HCT116 (cell line): ENCODE measurements at regions not wholly inside any gene's neighbourhood (a gene's known extent, or its start where the extent isn't known, plus 50 kb on each side); places are given as distances from the start of the nearest gene placed in this dataset.

Experiments used
- ELF1 ChIP-seq: IDR thresholded peaks from 2 replicates; pipeline ENCODE4 v1.6.1; 2012; ENCODE audit warnings: low read depth, borderline replicate concordance
- EZH2 ChIP-seq: fragments of 200-600 bp; sonication (generic); IDR thresholded peaks from 2 replicates; pipeline ENCODE4 v1.6.1; 2017; ENCODE audit warnings: antibody characterized with exemption, mixed run types
- EZH2phosphoT487 ChIP-seq: fragments of 200-600 bp; IDR thresholded peaks from 2 replicates; pipeline ENCODE4 v1.6.1; 2018; ENCODE audit warnings: antibody characterized with exemption, borderline replicate concordance
- POLR2A ChIP-seq: IDR thresholded peaks from 2 replicates; pipeline ENCODE4 v1.7.0; 2011; ENCODE audit warnings: borderline replicate concordance; ENCODE audit not compliant: insufficient read depth, insufficient read length; ENCODE audit errors: extremely low read depth
- POLR2AphosphoS5 ChIP-seq: IDR thresholded peaks from 2 replicates; pipeline ENCODE4 v1.6.1; 2011; ENCODE audit warnings: mild to moderate bottlenecking, low read depth, low read length, moderate library complexity
- TCF7L2 ChIP-seq: IDR thresholded peaks from 2 replicates; pipeline ENCODE4 v1.7.0; 2011; ENCODE audit warnings: borderline replicate concordance, inconsistent platforms; ENCODE audit not compliant: insufficient read depth, insufficient read length; ENCODE audit errors: extremely low read depth
- TF ChIP-seq, protein P1 (sequence below), 3 experiments: fragments of 200-600 bp in 1 of 3; sonication (generic) in 1 of 3; IDR thresholded peaks in 2 of 3; conservative IDR thresholded peaks in 1 of 3; 2 replicates each; pipeline ENCODE4 v1.5.1; 2012 to 2017; ENCODE audit warnings: low read depth in 2 of 3, low read length in 2 of 3, antibody characterized with exemption in 1 of 3, borderline replicate concordance in 1 of 3, control low read depth in 1 of 3, mild to moderate bottlenecking in 1 of 3, mixed read lengths in 1 of 3, mixed run types in 1 of 3, moderate library complexity in 1 of 3; ENCODE audit not compliant: insufficient read depth in 1 of 3

DNA sequence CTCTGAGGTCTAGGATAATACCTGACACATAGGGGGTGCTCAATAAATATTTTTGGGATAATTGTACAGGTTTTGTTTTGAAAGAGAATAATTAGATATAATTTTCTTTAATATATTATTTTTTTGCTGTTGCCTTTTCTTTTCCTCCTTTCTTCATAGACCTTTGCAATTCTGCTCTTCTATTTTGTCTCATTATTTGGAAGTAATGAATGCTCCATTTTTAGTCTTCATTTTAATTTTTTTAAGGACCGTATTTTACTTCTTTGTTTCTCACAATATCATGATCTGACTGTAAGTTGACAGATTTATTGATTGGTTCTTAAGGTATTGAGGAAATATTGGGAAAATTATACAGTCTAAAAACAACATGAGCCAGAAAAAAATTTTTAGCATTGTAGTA, 150.5 kb upstream of the TMC3 start:
- TF ChIP-seq EZH2 (no peak), POLR2A (no peak), POLR2AphosphoS5 (no peak), EZH2phosphoT487 (no peak), TCF7L2 (no peak), ELF1 (no peak)
- TF ChIP-seq, protein P1, sequence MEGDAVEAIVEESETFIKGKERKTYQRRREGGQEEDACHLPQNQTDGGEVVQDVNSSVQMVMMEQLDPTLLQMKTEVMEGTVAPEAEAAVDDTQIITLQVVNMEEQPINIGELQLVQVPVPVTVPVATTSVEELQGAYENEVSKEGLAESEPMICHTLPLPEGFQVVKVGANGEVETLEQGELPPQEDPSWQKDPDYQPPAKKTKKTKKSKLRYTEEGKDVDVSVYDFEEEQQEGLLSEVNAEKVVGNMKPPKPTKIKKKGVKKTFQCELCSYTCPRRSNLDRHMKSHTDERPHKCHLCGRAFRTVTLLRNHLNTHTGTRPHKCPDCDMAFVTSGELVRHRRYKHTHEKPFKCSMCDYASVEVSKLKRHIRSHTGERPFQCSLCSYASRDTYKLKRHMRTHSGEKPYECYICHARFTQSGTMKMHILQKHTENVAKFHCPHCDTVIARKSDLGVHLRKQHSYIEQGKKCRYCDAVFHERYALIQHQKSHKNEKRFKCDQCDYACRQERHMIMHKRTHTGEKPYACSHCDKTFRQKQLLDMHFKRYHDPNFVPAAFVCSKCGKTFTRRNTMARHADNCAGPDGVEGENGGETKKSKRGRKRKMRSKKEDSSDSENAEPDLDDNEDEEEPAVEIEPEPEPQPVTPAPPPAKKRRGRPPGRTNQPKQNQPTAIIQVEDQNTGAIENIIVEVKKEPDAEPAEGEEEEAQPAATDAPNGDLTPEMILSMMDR (IDR thresholded peaks at IDR 0.05 in 2 of 3, conservative IDR thresholded peaks at IDR 0.05 in 1 of 3; ENCODE audit: borderline replicate concordance in 1 of 3, insufficient read depth in 1 of 3, low read depth in 2 of 3, low read length in 2 of 3), result no peak
